Esophagus squamous epithelium (tissue), 4 donors: ENCODE measurements at regions not wholly inside any gene's neighbourhood (a gene's known extent, or its start where the extent isn't known, plus 50 kb on each side); places are given as distances from the start of the nearest gene placed in this dataset.

Experiments used
- CTCF ChIP-seq, 6 experiments: fragments of 450-650 bp in 4 of 6; fragments of 200-600 bp in 2 of 6; sonication (generic) in 2 of 6; IDR thresholded peaks; one replicate each; pipeline ENCODE4 v1.5.1; 2016 to 2019; ENCODE audit warnings: antibody characterized with exemption in 6 of 6, mild to moderate bottlenecking in 4 of 6, moderate library complexity in 4 of 6
- POLR2A ChIP-seq, 4 donors: fragments of 450-650 bp; IDR thresholded peaks; one replicate each; pipeline ENCODE4 v1.6.1; 2017; ENCODE audit warnings: antibody characterized with exemption in 4 of 4, mild to moderate bottlenecking in 4 of 4, moderate library complexity in 3 of 4

GRCh38 chr13:68275758-68276157 is 1045.6 kb upstream of the PCDH9 start:
- TF ChIP-seq CTCF (IDR thresholded peaks at IDR 0.05), result no peak
- TF ChIP-seq POLR2A (IDR thresholded peaks at IDR 0.05), result no peak
